Endothelial cell of umbilical vein (primary cell): ENCODE measurements at regions not wholly inside any gene's neighbourhood (a gene's known extent, or its start where the extent isn't known, plus 50 kb on each side); places are given as distances from the start of the nearest gene placed in this dataset.

Experiments used
- BruUV-seq: library from RNA; stranded (reverse); fragments of 400-500 nt; replicated peaks from 2 replicates; lab custom pipeline; 2021; lab: Mats Ljungman, UMichigan
- CTCF ChIA-PET: fragments of 300-600, 350-600 bp; sonication (Branson Sonifier 250); formaldehyde crosslinking; loops from one replicate; lab custom pipeline; 2021; ENCODE audit warnings: antibody characterized with exemption, inconsistent platforms; lab: Charles Lee
- POLR2A ChIA-PET: fragments of 300-600, 350-600 bp; sonication (Branson Sonifier 250); formaldehyde crosslinking; loops from one replicate; lab custom pipeline; 2021; ENCODE audit warnings: antibody characterized with exemption, inconsistent platforms; lab: Charles Lee
- DNase-seq: peaks from one replicate; pipeline ENCODE4 v3.0.0-alpha.2; 2011; ENCODE audit warnings: low read depth, low spot score
- FAIRE-seq: peaks from 2 replicates; lab custom pipeline; 2011; peaks lifted over from hg19 to GRCh38; lab: Jason Lieb, UNC
- H2AFZ ChIP-seq: 2 replicates; pipeline ENCODE4 v1.6.0; 2012; ENCODE audit warnings: low read depth, low read length, control low read depth, inconsistent platforms
- H3K27ac ChIP-seq: 2 replicates; pipeline ENCODE4 v1.5.1; 2011; ENCODE audit warnings: low read depth, mild to moderate bottlenecking, control low read depth, low read length, moderate library complexity; ENCODE audit not compliant: insufficient read depth
- H3K27me3 ChIP-seq, 2 experiments: 2 replicates each; pipeline versions ENCODE4 v1.6.0 to v1.6.1; 2011; ENCODE audit warnings: low read length in 2 of 2, mixed read lengths in 1 of 2; ENCODE audit not compliant: control insufficient read depth in 2 of 2, insufficient read depth in 2 of 2
- H3K36me3 ChIP-seq, 2 experiments: 2 replicates in 1 of 2; 3 replicates in 1 of 2; pipeline ENCODE4 v1.5.1; 2011; ENCODE audit warnings: low read length in 2 of 2, mild to moderate bottlenecking in 1 of 2, moderate library complexity in 1 of 2; ENCODE audit not compliant: control insufficient read depth in 2 of 2, insufficient read depth in 2 of 2; ENCODE audit errors: extremely low read depth in 1 of 2
- H3K4me1 ChIP-seq: 3 replicates; pipeline ENCODE4 v1.5.1; 2011; ENCODE audit warnings: mild to moderate bottlenecking, low read length; ENCODE audit not compliant: control insufficient read depth, insufficient read depth; ENCODE audit errors: extremely low read depth
- H3K4me2 ChIP-seq: 2 replicates; pipeline ENCODE4 v1.6.1; 2011; ENCODE audit warnings: low read length, control low read depth, mixed read lengths; ENCODE audit not compliant: insufficient read depth
- H3K4me3 ChIP-seq, 3 experiments: fragments of 200-600 bp in 1 of 3; sonication (generic), shearing (Covaris generic) in 1 of 3; replicated peaks in 1 of 3; 2 replicates each; pipeline ENCODE4 v1.5.1; 2011 to 2016; ENCODE audit warnings: control low read depth in 3 of 3, low read length in 3 of 3, mild to moderate bottlenecking in 2 of 3, inconsistent platforms in 1 of 3, low read depth in 1 of 3, moderate library complexity in 1 of 3; ENCODE audit not compliant: insufficient read depth in 1 of 3
- H3K79me2 ChIP-seq: 2 replicates; pipeline ENCODE4 v1.6.0; 2012; ENCODE audit warnings: low read length, inconsistent platforms; ENCODE audit not compliant: control insufficient read depth, insufficient read depth
- H3K9ac ChIP-seq: replicated peaks from 2 replicates; pipeline ENCODE3; 2011; ENCODE audit warnings: low read length, control low read depth; ENCODE audit not compliant: insufficient read depth; ENCODE audit errors: extremely low read depth
- H3K9me1 ChIP-seq: replicated peaks from 3 replicates; pipeline ENCODE4 v1.6.0; 2011; ENCODE audit warnings: mild to moderate bottlenecking, low read length; ENCODE audit not compliant: control insufficient read depth, insufficient read depth; ENCODE audit errors: extremely low read depth
- H3K9me3 ChIP-seq: replicated peaks from 2 replicates; pipeline ENCODE4 v1.5.1; 2012; ENCODE audit warnings: low read length, inconsistent platforms; ENCODE audit not compliant: control insufficient read depth, insufficient read depth
- H4K20me1 ChIP-seq: replicated peaks from 2 replicates; pipeline ENCODE3; 2011; ENCODE audit warnings: mild to moderate bottlenecking, low read length; ENCODE audit not compliant: control insufficient read depth, insufficient read depth; ENCODE audit errors: extremely low read depth
- EZH2 ChIP-seq: IDR thresholded peaks from 2 replicates; pipeline ENCODE4 v1.6.1; 2012; ENCODE audit warnings: borderline replicate concordance, low read depth, mild to moderate bottlenecking, moderate library complexity, low read length, inconsistent platforms; ENCODE audit not compliant: severe bottlenecking
- FOS ChIP-seq: IDR thresholded peaks from 2 replicates; pipeline ENCODE4 v1.6.1; 2011; ENCODE audit warnings: mild to moderate bottlenecking, low read length, moderate library complexity, borderline replicate concordance; ENCODE audit not compliant: insufficient read depth
- GATA2 ChIP-seq: IDR thresholded peaks from 2 replicates; pipeline ENCODE4 v1.7.0; 2011; ENCODE audit warnings: low read depth, mild to moderate bottlenecking, moderate library complexity, mixed read lengths, low read length; ENCODE audit not compliant: insufficient read length, insufficient read depth
- JUN ChIP-seq: IDR thresholded peaks from 2 replicates; pipeline ENCODE4 v1.6.1; 2011; ENCODE audit warnings: borderline replicate concordance, low read depth; ENCODE audit not compliant: insufficient read length, insufficient read depth
- MYC ChIP-seq: IDR thresholded peaks from one replicate; pipeline ENCODE4 v1.6.1; 2011; ENCODE audit warnings: mild to moderate bottlenecking, low read depth, low read length
- POLR2A ChIP-seq: IDR thresholded peaks from 2 replicates; pipeline ENCODE4 v1.6.1; 2012; ENCODE audit warnings: low read depth, mild to moderate bottlenecking, control low read depth, low read length
- POLR2AphosphoS5 ChIP-seq: IDR thresholded peaks from 2 replicates; pipeline ENCODE4 v1.6.1; 2012; ENCODE audit warnings: low read depth, mild to moderate bottlenecking, control low read depth, low read length, moderate library complexity; ENCODE audit not compliant: insufficient read depth
- dilution Hi-C: fragments of 300-500 bp; cut with MboI; formaldehyde crosslinking; loops from one replicate; pipeline ENCODE4 v1.15.0; 2019; ENCODE audit warnings: low sequenced_read_pairs; ENCODE audit not compliant: extremely low pct_ligation_motif_present
- intact Hi-C: fragments of 100-400 bp; cut with micrococcal nuclease; formaldehyde crosslinking; loops from one replicate; pipeline ENCODE4 v1.10.0; 2022
- TF ChIP-seq, protein P1 (sequence below), 2 donors: IDR thresholded peaks; 1 replicate in 1 of 2; 2 replicates in 1 of 2; pipeline ENCODE4 v1.5.1; 2011; ENCODE audit warnings: low read length in 2 of 2, mild to moderate bottlenecking in 2 of 2, moderate library complexity in 2 of 2, control low read depth in 1 of 2, inconsistent platforms in 1 of 2, low read depth in 1 of 2; ENCODE audit not compliant: insufficient read depth in 1 of 2; ENCODE audit errors: extremely low read depth in 1 of 2

DNA sequence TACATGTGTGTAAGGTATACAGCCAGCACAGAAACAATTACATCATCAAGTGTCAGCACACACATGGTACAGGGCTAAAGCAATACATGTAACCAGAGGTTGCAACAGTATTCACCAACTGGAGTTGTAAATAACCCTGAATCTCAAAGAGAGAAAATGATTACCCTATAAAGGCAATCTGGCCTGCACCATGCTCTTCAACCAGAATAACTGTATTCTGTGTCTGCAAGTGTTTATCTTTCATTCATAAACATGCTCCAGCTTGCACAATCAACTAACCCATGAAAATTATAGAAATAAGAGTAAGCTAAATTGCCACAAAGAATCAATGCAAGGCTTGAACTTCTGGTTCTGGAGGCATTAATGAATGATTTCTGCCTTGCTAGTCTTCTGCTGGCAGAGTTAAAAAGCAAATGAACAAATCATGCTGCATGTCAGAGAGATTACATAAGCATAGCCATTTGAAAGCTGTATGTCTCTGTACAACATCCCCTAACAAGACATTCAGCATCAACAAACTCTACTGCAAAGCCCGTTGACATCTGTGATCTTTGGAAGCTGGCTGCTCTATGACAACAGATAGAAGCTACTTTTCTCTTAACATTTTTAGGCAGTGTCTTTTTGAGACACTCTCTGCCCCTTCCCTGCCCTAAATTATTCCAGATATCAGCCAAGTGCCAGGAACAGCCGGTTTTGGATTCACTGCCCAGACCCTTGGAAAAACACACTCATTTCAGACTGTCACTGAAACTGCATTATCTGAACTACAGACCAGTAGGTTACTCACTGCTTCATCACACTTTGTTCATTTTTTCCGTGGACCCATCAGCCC, 871.0 kb downstream of the OTOL1 start:
- Histone ChIP-seq H3K4me3 (no peak overlapping the region), H3K4me1 (no peaks in the 10 kb centered on the region), H3K79me2 (no peaks in the 10 kb centered on the region), H3K27ac (no peak overlapping the region), H2AFZ (no peak overlapping the region), H3K27me3 (no peaks in the 10 kb centered on the region), H3K36me3 (no peaks in the 10 kb centered on the region), H3K9ac (no peak overlapping the region), H3K9me1 (no peaks in the 10 kb centered on the region), H3K4me2 (no peak overlapping the region), H3K9me3 (no peaks in the 10 kb centered on the region), H4K20me1 (no peaks in the 10 kb centered on the region)
- DNase-seq (no peak), FAIRE-seq (no peak)
- intact Hi-C loops: no loop called here
- ChIA-PET POLR2A (no interaction called here), CTCF (no interaction called here)
- dilution Hi-C loops: no loop called here
- TF ChIP-seq EZH2 (no peak), GATA2 (no peak), POLR2A (no peak), JUN (no peak), POLR2AphosphoS5 (no peak), MYC (no peak), FOS (no peak)
- TF ChIP-seq, protein P1, sequence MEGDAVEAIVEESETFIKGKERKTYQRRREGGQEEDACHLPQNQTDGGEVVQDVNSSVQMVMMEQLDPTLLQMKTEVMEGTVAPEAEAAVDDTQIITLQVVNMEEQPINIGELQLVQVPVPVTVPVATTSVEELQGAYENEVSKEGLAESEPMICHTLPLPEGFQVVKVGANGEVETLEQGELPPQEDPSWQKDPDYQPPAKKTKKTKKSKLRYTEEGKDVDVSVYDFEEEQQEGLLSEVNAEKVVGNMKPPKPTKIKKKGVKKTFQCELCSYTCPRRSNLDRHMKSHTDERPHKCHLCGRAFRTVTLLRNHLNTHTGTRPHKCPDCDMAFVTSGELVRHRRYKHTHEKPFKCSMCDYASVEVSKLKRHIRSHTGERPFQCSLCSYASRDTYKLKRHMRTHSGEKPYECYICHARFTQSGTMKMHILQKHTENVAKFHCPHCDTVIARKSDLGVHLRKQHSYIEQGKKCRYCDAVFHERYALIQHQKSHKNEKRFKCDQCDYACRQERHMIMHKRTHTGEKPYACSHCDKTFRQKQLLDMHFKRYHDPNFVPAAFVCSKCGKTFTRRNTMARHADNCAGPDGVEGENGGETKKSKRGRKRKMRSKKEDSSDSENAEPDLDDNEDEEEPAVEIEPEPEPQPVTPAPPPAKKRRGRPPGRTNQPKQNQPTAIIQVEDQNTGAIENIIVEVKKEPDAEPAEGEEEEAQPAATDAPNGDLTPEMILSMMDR (IDR thresholded peaks at IDR 0.05; ENCODE audit: extremely low read depth in 1 of 2, insufficient read depth in 1 of 2, low read depth in 1 of 2, low read length in 2 of 2): no peak
- no TSS peak for BruUV-seq
